NOMO-1 (cell line): ENCODE measurements at regions not wholly inside any gene's neighbourhood (a gene's known extent, or its start where the extent isn't known, plus 50 kb on each side); places are given as distances from the start of the nearest gene placed in this dataset.

Source experiments
- DNase-seq, 2 experiments: peaks; one replicate each; lab custom pipeline; 2025; ENCODE audit not compliant: unreplicated experiment in 2 of 2; lab: John Stamatoyannopoulos, UW

- peak in 1 of 2 experiments; percentile 50 for DNase-seq
These were observed 84.9 kb upstream of the ACP3 start for GRCh38 chr3:132232231-132232792.

GRCh38 chr3:132236701-132237651 is 80.2 kb upstream of the ACP3 start:
- peak in 1 of 2 experiments; percentile 26 for DNase-seq

- DNase-seq, result no peak
These were observed 79.6 kb upstream of the ACP3 start for GRCh38 chr3:132237652-132238032.

- no peak for DNase-seq
These were observed 77.6 kb upstream of the ACP3 start for GRCh38 chr3:132239587-132239986.

- DNase-seq, result no peak
These were observed 75.3 kb upstream of the ACP3 start for GRCh38 chr3:132241776-132242514.

- DNase-seq, result peak; percentile 71 to 76
These were observed 74.4 kb upstream of the ACP3 start for GRCh38 chr3:132242790-132243189.

GRCh38 chr3:132245552-132246142 is 71.6 kb upstream of the ACP3 start:
- no peak for DNase-seq

- DNase-seq, result no peak
These were observed 71.0 kb upstream of the ACP3 start for GRCh38 chr3:132246212-132246611.

- no peak for DNase-seq
These were observed 70.0 kb upstream of the ACP3 start for GRCh38 chr3:132247211-132247610.

- no peak for DNase-seq
These were observed 68.7 kb upstream of the ACP3 start for GRCh38 chr3:132248490-132248889.

- peak; percentile 51 to 83 for DNase-seq
These were observed 63.8 kb upstream of the ACP3 start for GRCh38 chr3:132253262-132253878.

GRCh38 chr3:132254076-132254755 is 63.0 kb upstream of the ACP3 start:
- peak in 1 of 2 experiments; percentile 70 for DNase-seq

- DNase-seq, result no peak
These were observed 62.0 kb upstream of the ACP3 start for GRCh38 chr3:132255041-132255745.

- peak; percentile 50 to 84 for DNase-seq
These were observed 60.2 kb upstream of the ACP3 start for GRCh38 chr3:132256989-132257388.

GRCh38 chr3:132261506-132261905 is 55.7 kb upstream of the ACP3 start:
- DNase-seq, result peak; percentile 58 to 79

- DNase-seq, result no peak
These were observed 54.9 kb upstream of the ACP3 start for GRCh38 chr3:132262305-132262704.

- no peak for DNase-seq
These were observed 54.3 kb upstream of the ACP3 start for GRCh38 chr3:132262956-132263355.

- no peak for DNase-seq
These were observed 52.2 kb upstream of the ACP3 start for GRCh38 chr3:132265028-132265427.

GRCh38 chr3:132265488-132265887 is 51.7 kb upstream of the ACP3 start:
- no peak for DNase-seq
